Glutamatergic neuron (in vitro differentiated cells): ENCODE measurements at regions not wholly inside any gene's neighbourhood (a gene's known extent, or its start where the extent isn't known, plus 50 kb on each side); places are given as distances from the start of the nearest gene placed in this dataset.

ENCODE experiments used
- DNase-seq: peaks from one replicate; pipeline ENCODE4 v3.0.0; 2022
- H3K27ac Mint-ChIP-seq: one replicate; pipeline ENCODE4 v1.8.0; 2020; ENCODE audit warnings: mild to moderate bottlenecking, mixed read lengths, inconsistent platforms; ENCODE audit not compliant: unreplicated experiment
- H3K27me3 Mint-ChIP-seq: one replicate; pipeline ENCODE4 v1.8.0; 2020; ENCODE audit warnings: mild to moderate bottlenecking, moderate library complexity, mixed read lengths, inconsistent platforms; ENCODE audit not compliant: unreplicated experiment
- H3K36me3 Mint-ChIP-seq: one replicate; pipeline ENCODE4 v1.8.0; 2020; ENCODE audit warnings: mild to moderate bottlenecking, mixed read lengths, inconsistent platforms; ENCODE audit not compliant: unreplicated experiment
- H3K4me1 Mint-ChIP-seq: one replicate; pipeline ENCODE4 v1.8.0; 2020; ENCODE audit warnings: mild to moderate bottlenecking, low read depth, mixed read lengths, inconsistent platforms; ENCODE audit not compliant: unreplicated experiment
- H3K4me3 Mint-ChIP-seq: one replicate; pipeline ENCODE4 v1.8.0; 2020; ENCODE audit warnings: mild to moderate bottlenecking, mixed read lengths, inconsistent platforms; ENCODE audit not compliant: unreplicated experiment
- H3K9me3 Mint-ChIP-seq: one replicate; pipeline ENCODE4 v1.8.0; 2020; ENCODE audit warnings: mild to moderate bottlenecking, moderate library complexity, mixed read lengths, inconsistent platforms; ENCODE audit not compliant: unreplicated experiment
- CTCF ChIP-seq: fragments of 200-600 bp; sonication (generic); IDR thresholded peaks from one replicate; pipeline ENCODE4 v1.5.0; 2021; ENCODE audit not compliant: partially characterized antibody, unreplicated experiment

- no peak for TF ChIP-seq CTCF
- no peak for DNase-seq
- Mint-ChIP-seq H3K27ac (no peak overlapping the region), H3K27me3 (no peaks in the 10 kb centered on the region), H3K36me3 (no peaks in the 10 kb centered on the region), H3K9me3 (no peaks in the 10 kb centered on the region), H3K4me1 (peaks cover 3% of the 10 kb centered on the region), H3K4me3 (no peak overlapping the region)
These were observed 112.9 kb upstream of the GPRIN3 start for GRCh38 chr4:89420507-89420906.

- H3K27me3 Mint-ChIP-seq: no peaks in the 10 kb centered on the region
- no peak for TF ChIP-seq CTCF
- H3K4me3 Mint-ChIP-seq: no peak overlapping the region
- no peaks in the 10 kb centered on the region for H3K36me3 Mint-ChIP-seq
- peaks cover 8% of the 10 kb centered on the region for H3K4me1 Mint-ChIP-seq
- no peaks in the 10 kb centered on the region for H3K9me3 Mint-ChIP-seq
- H3K27ac Mint-ChIP-seq: no peak overlapping the region
- no peak for DNase-seq
These were observed 111.6 kb upstream of the GPRIN3 start for GRCh38 chr4:89419111-89419695.

- no peak for DNase-seq
- Mint-ChIP-seq H3K36me3 (no peaks in the 10 kb centered on the region), H3K4me3 (no peak overlapping the region)
These were observed 109.4 kb upstream of the GPRIN3 start for GRCh38 chr4:89416960-89417359.

GRCh38 chr4:89413518-89413917 lies 105.9 kb upstream of the GPRIN3 start:
- DNase-seq: peak; percentile 13
- Mint-ChIP-seq H3K9me3 (peaks cover 2% of the 10 kb centered on the region), H3K27me3 (peaks cover 2% of the 10 kb centered on the region), H3K27ac (no peak overlapping the region), H3K4me3 (peak overlapping the region; percentile 20), H3K36me3 (no peaks in the 10 kb centered on the region), H3K4me1 (peaks cover 43% of the 10 kb centered on the region)
- TF ChIP-seq CTCF: no peak

More at GRCh38 chr4:89416960-89417359, 109.4 kb upstream of the GPRIN3 start:
- Mint-ChIP-seq H3K4me1 (peaks cover 19% of the 10 kb centered on the region), H3K27me3 (peaks cover 2% of the 10 kb centered on the region), H3K9me3 (no peaks in the 10 kb centered on the region), H3K27ac (no peak overlapping the region)
- no peak for TF ChIP-seq CTCF

GRCh38 chr4:89411539-89412309 lies 104.1 kb upstream of the GPRIN3 start:
- Mint-ChIP-seq H3K27ac (peak overlapping the region; percentile 88), H3K27me3 (peaks cover 2% of the 10 kb centered on the region), H3K9me3 (peaks cover 2% of the 10 kb centered on the region), H3K4me1 (peaks cover 45% of the 10 kb centered on the region), H3K36me3 (no peaks in the 10 kb centered on the region), H3K4me3 (peak overlapping the region; percentile 51)
- no peak for DNase-seq
- TF ChIP-seq CTCF: no peak
